ENCODE measurements at regions not wholly inside any gene's neighbourhood (a gene's known extent, or its start where the extent isn't known, plus 50 kb on each side); places are given as distances from the start of the nearest gene placed in this dataset.

DNA sequence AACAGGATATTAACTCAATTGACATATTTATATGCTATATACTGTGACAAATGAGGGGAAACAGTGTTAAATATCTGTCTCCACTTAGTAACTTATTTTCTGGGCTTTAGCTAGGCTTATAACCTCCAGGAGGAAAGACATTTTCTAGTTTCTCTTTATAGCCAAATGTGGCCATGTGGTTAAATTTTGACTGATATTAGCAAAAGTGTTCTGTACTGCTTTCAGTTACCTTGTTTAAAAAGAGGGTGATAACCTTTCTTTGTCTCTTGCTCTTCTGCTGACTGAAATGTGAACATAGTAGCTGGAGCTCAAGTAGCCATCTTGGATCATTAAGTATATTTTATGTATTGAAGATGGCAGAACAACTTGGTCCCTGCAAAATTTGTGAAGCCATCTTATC lies 253.7 kb downstream of the PDHA2 start:
- H3K4me3 Mint-ChIP-seq, result no peak overlapping the region
- H3K9me3 Mint-ChIP-seq, result peaks cover 2% of the 10 kb centered on the region
- no peaks in the 10 kb centered on the region for H3K27me3 Mint-ChIP-seq (ENCODE audit: low read depth)
- no peak overlapping the region for H3K27ac Mint-ChIP-seq (ENCODE audit: unreplicated experiment)
- DNase-seq (ENCODE audit: low read depth, low spot score), result no peak
- peaks cover 5% of the 10 kb centered on the region for H3K4me1 Mint-ChIP-seq
- TF ChIP-seq, protein P1, sequence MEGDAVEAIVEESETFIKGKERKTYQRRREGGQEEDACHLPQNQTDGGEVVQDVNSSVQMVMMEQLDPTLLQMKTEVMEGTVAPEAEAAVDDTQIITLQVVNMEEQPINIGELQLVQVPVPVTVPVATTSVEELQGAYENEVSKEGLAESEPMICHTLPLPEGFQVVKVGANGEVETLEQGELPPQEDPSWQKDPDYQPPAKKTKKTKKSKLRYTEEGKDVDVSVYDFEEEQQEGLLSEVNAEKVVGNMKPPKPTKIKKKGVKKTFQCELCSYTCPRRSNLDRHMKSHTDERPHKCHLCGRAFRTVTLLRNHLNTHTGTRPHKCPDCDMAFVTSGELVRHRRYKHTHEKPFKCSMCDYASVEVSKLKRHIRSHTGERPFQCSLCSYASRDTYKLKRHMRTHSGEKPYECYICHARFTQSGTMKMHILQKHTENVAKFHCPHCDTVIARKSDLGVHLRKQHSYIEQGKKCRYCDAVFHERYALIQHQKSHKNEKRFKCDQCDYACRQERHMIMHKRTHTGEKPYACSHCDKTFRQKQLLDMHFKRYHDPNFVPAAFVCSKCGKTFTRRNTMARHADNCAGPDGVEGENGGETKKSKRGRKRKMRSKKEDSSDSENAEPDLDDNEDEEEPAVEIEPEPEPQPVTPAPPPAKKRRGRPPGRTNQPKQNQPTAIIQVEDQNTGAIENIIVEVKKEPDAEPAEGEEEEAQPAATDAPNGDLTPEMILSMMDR (conservative IDR thresholded peaks at IDR 0.05), result no peak
- H3K36me3 Mint-ChIP-seq (ENCODE audit: low read depth), result no peaks in the 10 kb centered on the region

DNA sequence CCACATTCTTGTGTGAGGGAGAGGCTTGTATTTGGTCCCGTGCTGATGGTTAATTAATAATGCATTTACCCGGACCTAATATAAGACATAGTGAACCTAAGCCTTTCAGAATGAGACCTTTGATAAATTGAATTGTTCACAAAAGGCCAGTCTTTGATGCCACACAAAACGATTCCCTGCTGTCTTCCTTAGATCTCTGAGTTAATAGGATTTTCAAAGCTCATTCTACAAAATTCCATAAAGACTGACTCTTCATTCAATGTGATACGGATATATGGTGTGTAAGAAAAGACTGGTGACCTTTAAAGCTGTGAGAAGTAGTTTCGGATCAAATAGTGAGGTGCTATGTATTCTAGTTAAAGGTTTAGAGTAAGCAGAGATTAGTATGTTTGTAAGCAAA lies 254.3 kb downstream of the PDHA2 start:
- no peak overlapping the region for H3K4me3 Mint-ChIP-seq
- H3K27me3 Mint-ChIP-seq (ENCODE audit: low read depth), result no peaks in the 10 kb centered on the region
- TF ChIP-seq, protein P1 (conservative IDR thresholded peaks at IDR 0.05), result no peak
- peaks cover 5% of the 10 kb centered on the region for H3K4me1 Mint-ChIP-seq
- DNase-seq (ENCODE audit: low read depth, low spot score), result no peak
- peaks cover 2% of the 10 kb centered on the region for H3K9me3 Mint-ChIP-seq
- H3K27ac Mint-ChIP-seq (ENCODE audit: unreplicated experiment), result no peak overlapping the region
- no peaks in the 10 kb centered on the region for H3K36me3 Mint-ChIP-seq (ENCODE audit: low read depth)

DNA sequence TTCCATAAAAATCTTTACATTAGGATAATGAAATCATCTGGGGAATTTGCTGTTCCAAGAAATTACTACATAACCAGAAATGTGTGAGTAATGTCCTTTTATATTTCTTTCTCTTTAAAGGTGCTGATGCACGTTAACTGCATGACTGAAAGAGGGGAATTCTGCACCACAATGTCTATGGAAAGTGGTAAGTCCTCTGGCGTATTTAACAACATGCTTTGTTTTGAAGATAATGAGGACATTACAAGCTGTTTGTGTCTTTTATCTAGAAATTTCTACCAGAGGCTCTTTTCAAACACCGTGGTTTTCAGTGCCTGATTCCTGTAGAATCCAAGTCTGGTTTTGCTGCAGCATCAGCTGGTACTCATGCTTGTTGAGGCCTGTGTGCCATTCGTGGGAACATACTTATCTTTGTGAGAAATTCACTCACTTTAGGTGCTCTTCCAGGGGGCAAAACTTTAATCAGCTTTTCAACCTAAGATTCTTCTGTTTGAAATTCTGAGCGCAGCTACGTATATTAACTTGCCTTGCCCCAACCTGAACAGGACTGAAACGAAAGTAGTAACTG lies 257.2 kb downstream of the PDHA2 start:
- Mint-ChIP-seq H3K36me3 (ENCODE audit: low read depth) (no peaks in the 10 kb centered on the region), H3K27me3 (ENCODE audit: low read depth) (no peaks in the 10 kb centered on the region), H3K27ac (ENCODE audit: unreplicated experiment) (no peak overlapping the region), H3K4me3 (no peak overlapping the region), H3K9me3 (peaks cover 6% of the 10 kb centered on the region), H3K4me1 (peaks cover 5% of the 10 kb centered on the region)
- TF ChIP-seq, protein P1 (conservative IDR thresholded peaks at IDR 0.05), result no peak
- no peak for DNase-seq (ENCODE audit: low read depth, low spot score)

DNA sequence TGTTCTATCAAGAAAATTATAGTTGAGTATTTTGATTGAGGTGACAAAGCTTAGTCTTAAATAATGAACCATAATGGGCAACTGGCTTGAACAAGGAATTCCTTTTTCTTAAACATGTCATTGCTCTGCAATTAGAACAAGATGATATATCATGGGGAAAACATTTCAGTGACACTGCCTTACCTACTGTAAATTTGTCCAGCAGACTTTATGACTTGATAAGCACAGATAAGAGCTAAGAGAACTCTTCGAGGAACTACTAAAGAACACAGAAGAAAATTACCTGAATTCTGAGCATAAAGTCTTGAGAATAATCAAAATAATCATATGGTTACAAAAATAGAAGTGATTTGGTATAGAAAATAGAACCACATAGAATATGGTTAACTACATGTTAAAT lies 257.8 kb downstream of the PDHA2 start:
- Mint-ChIP-seq H3K9me3 (peaks cover 6% of the 10 kb centered on the region), H3K4me1 (peaks cover 5% of the 10 kb centered on the region)
- TF ChIP-seq, protein P1 (conservative IDR thresholded peaks at IDR 0.05), result no peak

DNA sequence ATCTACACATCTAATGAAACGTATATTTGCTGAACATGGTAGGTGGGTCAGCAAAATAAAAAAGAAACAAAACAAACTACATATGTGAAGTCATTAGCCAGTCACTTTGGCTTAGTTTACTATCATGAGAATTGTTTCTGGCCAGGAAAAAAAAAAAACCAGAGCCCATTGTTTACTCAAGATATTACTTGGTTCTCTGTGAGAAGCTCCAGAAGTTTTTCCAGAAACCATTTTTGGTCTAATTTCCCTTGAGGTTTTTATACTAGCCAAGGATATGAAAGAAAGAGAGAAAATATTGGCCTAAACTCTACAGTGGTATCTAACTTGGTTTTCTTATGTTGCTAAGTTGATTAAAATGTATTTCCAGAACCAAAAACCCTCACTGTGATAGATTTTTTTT lies 259.1 kb downstream of the PDHA2 start:
- Mint-ChIP-seq H3K9me3 (peaks cover 6% of the 10 kb centered on the region), H3K27me3 (ENCODE audit: low read depth) (no peaks in the 10 kb centered on the region), H3K36me3 (ENCODE audit: low read depth) (no peaks in the 10 kb centered on the region), H3K4me3 (no peak overlapping the region), H3K27ac (ENCODE audit: unreplicated experiment) (no peak overlapping the region), H3K4me1 (peaks cover 4% of the 10 kb centered on the region)
- TF ChIP-seq, protein P1 (conservative IDR thresholded peaks at IDR 0.05), result no peak
- no peak for DNase-seq (ENCODE audit: low read depth, low spot score)

More for the DNA sequence above, 257.8 kb downstream of the PDHA2 start:
- H3K36me3 Mint-ChIP-seq (ENCODE audit: low read depth), result no peaks in the 10 kb centered on the region
- no peak overlapping the region for H3K27ac Mint-ChIP-seq (ENCODE audit: unreplicated experiment)
- no peak overlapping the region for H3K4me3 Mint-ChIP-seq
- no peaks in the 10 kb centered on the region for H3K27me3 Mint-ChIP-seq (ENCODE audit: low read depth)
- DNase-seq (ENCODE audit: low read depth, low spot score), result no peak

All from neural crest cell (in vitro differentiated cells).